HCT116 (cell line): ENCODE measurements at regions not wholly inside any gene's neighbourhood (a gene's known extent, or its start where the extent isn't known, plus 50 kb on each side); places are given as distances from the start of the nearest gene placed in this dataset.

Experiments used
- ATAC-seq: fragments of 200-7000 bp; cut with Tn5 transposase; 2 replicates; pipeline ENCODE4 v1.9.1; 2020; ENCODE audit warnings: mild to moderate bottlenecking, moderate library complexity
- BruUV-seq: library from RNA; stranded (reverse); fragments of 400-500 nt; replicated peaks from 2 replicates; lab custom pipeline; 2021; lab: Mats Ljungman, UMichigan
- CTCF ChIA-PET: fragments of 300-600 bp; sonication (Branson Sonifier 250); formaldehyde crosslinking; loops from one replicate; lab custom pipeline; 2021; ENCODE audit warnings: antibody characterized with exemption; lab: Charles Lee
- POLR2A ChIA-PET: fragments of 300-600, 350-600 bp; sonication (Branson Sonifier 250); formaldehyde crosslinking; loops from one replicate; lab custom pipeline; 2021; ENCODE audit warnings: antibody characterized with exemption; lab: Charles Lee
- RAD21 ChIA-PET, 2 experiments: fragments of 300-600 bp; sonication (Branson Sonifier 250); formaldehyde crosslinking; loops; one replicate each; lab custom pipeline; 2023; ENCODE audit warnings: low total read pairs in 2 of 2; ENCODE audit not compliant: uncharacterized antibody in 2 of 2, unreplicated experiment in 2 of 2, low non-redundant PET in 1 of 2; lab: Charles Lee
- DNase-seq: peaks from one replicate; pipeline ENCODE4 v3.0.0-alpha.2; 2010; ENCODE audit warnings: low read depth, low spot score
- H2AFZ ChIP-seq: fragments of 200-600 bp; shearing (Covaris generic), sonication (generic); 2 replicates; pipeline ENCODE4 v1.6.1; 2017; ENCODE audit warnings: low read depth, mixed run types, mixed read lengths, antibody characterized with exemption, low read length; ENCODE audit not compliant: poor library complexity, severe bottlenecking
- H3K27ac ChIP-seq: 2 replicates; pipeline ENCODE4 v1.5.1; 2012; ENCODE audit warnings: low read depth, low read length
- H3K27me3 ChIP-seq: fragments of 200-600 bp; sonication (generic); 2 replicates; pipeline ENCODE4 v1.6.1; 2016; ENCODE audit warnings: mixed run types, low read length, mixed read lengths; ENCODE audit not compliant: insufficient read depth
- H3K36me3 ChIP-seq, 2 experiments: fragments of 200-500 bp in 1 of 2; fragments of 200-600 bp in 1 of 2; sonication (Bioruptor generic) in 1 of 2; sonication (generic) in 1 of 2; 2 replicates each; pipeline versions ENCODE4 v1.5.1 to v1.6.1; 2014 to 2016; ENCODE audit warnings: low read length in 2 of 2, inconsistent platforms in 1 of 2, mixed read lengths in 1 of 2, mixed run types in 1 of 2; ENCODE audit not compliant: insufficient read depth in 2 of 2, control insufficient read depth in 1 of 2
- H3K4me1 ChIP-seq, 2 experiments: fragments of 200-600 bp in 1 of 2; sonication (generic) in 1 of 2; 2 replicates each; pipeline versions ENCODE4 v1.5.1 to v1.6.1; 2012 to 2017; ENCODE audit warnings: low read length in 2 of 2, inconsistent platforms in 1 of 2, mild to moderate bottlenecking in 1 of 2, mixed read lengths in 1 of 2, mixed run types in 1 of 2, moderate library complexity in 1 of 2; ENCODE audit not compliant: insufficient read depth in 2 of 2, control insufficient read depth in 1 of 2
- H3K4me2 ChIP-seq: fragments of 200-600 bp; sonication (generic); 2 replicates; pipeline ENCODE4 v1.6.1; 2017; ENCODE audit warnings: mixed run types, low read length, mixed read lengths
- H3K4me3 ChIP-seq, 2 experiments: fragments of 200-600 bp in 1 of 2; sonication (generic) in 1 of 2; replicated peaks in 1 of 2; 2 replicates each; pipeline ENCODE4 v1.5.1; 2011 to 2016; ENCODE audit warnings: low read length in 2 of 2, control low read depth in 1 of 2, low read depth in 1 of 2, mild to moderate bottlenecking in 1 of 2, mixed read lengths in 1 of 2, mixed run types in 1 of 2
- H3K79me2 ChIP-seq: fragments of 200-600 bp; sonication (generic); 2 replicates; pipeline ENCODE4 v1.6.1; 2017; ENCODE audit warnings: mild to moderate bottlenecking, mixed run types, low read length, moderate library complexity, mixed read lengths; ENCODE audit not compliant: insufficient read depth
- H3K9ac ChIP-seq: fragments of 200-600 bp; sonication (generic); 2 replicates; pipeline ENCODE4 v1.6.1; 2016; ENCODE audit warnings: low read length, mixed read lengths
- H3K9me2 ChIP-seq: fragments of 200-600 bp; sonication (generic), shearing (Covaris generic); 2 replicates; pipeline ENCODE4 v1.6.1; 2017; ENCODE audit warnings: mixed run types, mild to moderate bottlenecking, moderate library complexity; ENCODE audit not compliant: insufficient read depth
- H3K9me3 ChIP-seq, 2 experiments: fragments of 200-500 bp in 1 of 2; fragments of 200-600 bp in 1 of 2; sonication (Bioruptor generic) in 1 of 2; sonication (generic) in 1 of 2; 2 replicates each; pipeline ENCODE4 v1.6.1; 2014 to 2017; ENCODE audit warnings: low read length in 2 of 2, mixed read lengths in 2 of 2, inconsistent platforms in 1 of 2, low read depth in 1 of 2, mild to moderate bottlenecking in 1 of 2, mixed run types in 1 of 2, moderate library complexity in 1 of 2; ENCODE audit not compliant: control insufficient read depth in 1 of 2, insufficient read depth in 1 of 2
- H4K20me1 ChIP-seq: fragments of 200-600 bp; sonication (generic), shearing (Covaris generic); 2 replicates; pipeline ENCODE4 v1.6.1; 2017; ENCODE audit warnings: mixed run types, mild to moderate bottlenecking, moderate library complexity; ENCODE audit not compliant: insufficient read depth
- CBX3 ChIP-seq: IDR thresholded peaks from 2 replicates; pipeline ENCODE4 v1.6.1; 2012; ENCODE audit warnings: low read depth
- EGR1 ChIP-seq: IDR thresholded peaks from 2 replicates; pipeline ENCODE4 v1.6.1; 2012; ENCODE audit warnings: low read depth
- JUND ChIP-seq: IDR thresholded peaks from 2 replicates; pipeline ENCODE4 v1.6.1; 2012
- POLR2A ChIP-seq: IDR thresholded peaks from 2 replicates; pipeline ENCODE4 v1.7.0; 2011; ENCODE audit warnings: borderline replicate concordance; ENCODE audit not compliant: insufficient read depth, insufficient read length; ENCODE audit errors: extremely low read depth
- POLR2AphosphoS5 ChIP-seq: IDR thresholded peaks from 2 replicates; pipeline ENCODE4 v1.6.1; 2011; ENCODE audit warnings: mild to moderate bottlenecking, low read depth, low read length, moderate library complexity
- RAD21 ChIP-seq: IDR thresholded peaks from 2 replicates; pipeline ENCODE4 v1.6.1; 2012; ENCODE audit warnings: low read depth, mild to moderate bottlenecking
- intact Hi-C: fragments of 100-400 bp; cut with micrococcal nuclease; formaldehyde crosslinking; loops from 2 replicates; pipeline ENCODE4 v1.10.0; 2022
- TF ChIP-seq, protein P1 (sequence below): IDR thresholded peaks from 2 replicates; pipeline ENCODE4 v1.6.1; 2012; ENCODE audit warnings: low read depth
- TF ChIP-seq, protein P2 (sequence below), 3 experiments: fragments of 200-600 bp in 1 of 3; sonication (generic) in 1 of 3; IDR thresholded peaks in 2 of 3; conservative IDR thresholded peaks in 1 of 3; 2 replicates each; pipeline ENCODE4 v1.5.1; 2012 to 2017; ENCODE audit warnings: low read depth in 2 of 3, low read length in 2 of 3, antibody characterized with exemption in 1 of 3, borderline replicate concordance in 1 of 3, control low read depth in 1 of 3, mild to moderate bottlenecking in 1 of 3, mixed read lengths in 1 of 3, mixed run types in 1 of 3, moderate library complexity in 1 of 3; ENCODE audit not compliant: insufficient read depth in 1 of 3
- TF ChIP-seq, protein P3 (sequence below): IDR thresholded peaks from 2 replicates; pipeline ENCODE4 v1.6.1; 2011; ENCODE audit warnings: mild to moderate bottlenecking, low read length, moderate library complexity; ENCODE audit not compliant: insufficient replicate concordance; ENCODE audit errors: extremely low read depth

DNA sequence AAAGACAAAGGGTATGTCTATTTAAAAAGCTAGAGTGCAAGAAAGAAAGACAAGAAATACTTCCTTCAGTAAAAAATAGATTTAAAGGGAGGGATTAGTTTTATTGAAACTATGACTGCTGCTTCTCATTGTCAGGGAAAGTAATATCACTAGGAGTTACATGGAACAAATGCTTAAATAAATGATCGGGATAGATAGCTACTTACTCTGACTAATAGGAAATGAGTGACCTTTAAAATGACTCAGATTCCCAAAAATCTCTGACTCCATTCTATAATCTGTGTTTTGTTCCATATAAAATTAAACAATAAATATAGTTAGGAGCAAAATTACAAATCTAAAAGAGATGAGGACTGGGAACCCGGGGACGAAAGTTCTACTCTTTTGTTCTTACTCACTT lies 669.3 kb downstream of the NR4A2 start:
- RAD21 ChIA-PET: no interaction called here
- no peak overlapping the region for H3K4me2 ChIP-seq
- intact Hi-C loops: no loop called here

More for the DNA sequence above, 669.3 kb downstream of the NR4A2 start:
- Histone ChIP-seq H3K4me1 (no peaks in the 10 kb centered on the region), H2AFZ (no peak overlapping the region), H3K9ac (no peak overlapping the region), H3K36me3 (no peaks in the 10 kb centered on the region), H4K20me1 (no peaks in the 10 kb centered on the region), H3K4me3 (no peak overlapping the region), H3K27ac (no peak overlapping the region), H3K9me2 (no peaks in the 10 kb centered on the region), H3K79me2 (no peaks in the 10 kb centered on the region), H3K27me3 (no peaks in the 10 kb centered on the region), H3K9me3 (no peaks in the 10 kb centered on the region)
- DNase-seq: no peak
- BruUV-seq: no TSS peak
- ChIA-PET CTCF (no interaction called here), POLR2A (no interaction called here)
- ATAC-seq: no peak
- TF ChIP-seq, protein P1, sequence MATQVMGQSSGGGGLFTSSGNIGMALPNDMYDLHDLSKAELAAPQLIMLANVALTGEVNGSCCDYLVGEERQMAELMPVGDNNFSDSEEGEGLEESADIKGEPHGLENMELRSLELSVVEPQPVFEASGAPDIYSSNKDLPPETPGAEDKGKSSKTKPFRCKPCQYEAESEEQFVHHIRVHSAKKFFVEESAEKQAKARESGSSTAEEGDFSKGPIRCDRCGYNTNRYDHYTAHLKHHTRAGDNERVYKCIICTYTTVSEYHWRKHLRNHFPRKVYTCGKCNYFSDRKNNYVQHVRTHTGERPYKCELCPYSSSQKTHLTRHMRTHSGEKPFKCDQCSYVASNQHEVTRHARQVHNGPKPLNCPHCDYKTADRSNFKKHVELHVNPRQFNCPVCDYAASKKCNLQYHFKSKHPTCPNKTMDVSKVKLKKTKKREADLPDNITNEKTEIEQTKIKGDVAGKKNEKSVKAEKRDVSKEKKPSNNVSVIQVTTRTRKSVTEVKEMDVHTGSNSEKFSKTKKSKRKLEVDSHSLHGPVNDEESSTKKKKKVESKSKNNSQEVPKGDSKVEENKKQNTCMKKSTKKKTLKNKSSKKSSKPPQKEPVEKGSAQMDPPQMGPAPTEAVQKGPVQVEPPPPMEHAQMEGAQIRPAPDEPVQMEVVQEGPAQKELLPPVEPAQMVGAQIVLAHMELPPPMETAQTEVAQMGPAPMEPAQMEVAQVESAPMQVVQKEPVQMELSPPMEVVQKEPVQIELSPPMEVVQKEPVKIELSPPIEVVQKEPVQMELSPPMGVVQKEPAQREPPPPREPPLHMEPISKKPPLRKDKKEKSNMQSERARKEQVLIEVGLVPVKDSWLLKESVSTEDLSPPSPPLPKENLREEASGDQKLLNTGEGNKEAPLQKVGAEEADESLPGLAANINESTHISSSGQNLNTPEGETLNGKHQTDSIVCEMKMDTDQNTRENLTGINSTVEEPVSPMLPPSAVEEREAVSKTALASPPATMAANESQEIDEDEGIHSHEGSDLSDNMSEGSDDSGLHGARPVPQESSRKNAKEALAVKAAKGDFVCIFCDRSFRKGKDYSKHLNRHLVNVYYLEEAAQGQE: no peak
- TF ChIP-seq, protein P2, sequence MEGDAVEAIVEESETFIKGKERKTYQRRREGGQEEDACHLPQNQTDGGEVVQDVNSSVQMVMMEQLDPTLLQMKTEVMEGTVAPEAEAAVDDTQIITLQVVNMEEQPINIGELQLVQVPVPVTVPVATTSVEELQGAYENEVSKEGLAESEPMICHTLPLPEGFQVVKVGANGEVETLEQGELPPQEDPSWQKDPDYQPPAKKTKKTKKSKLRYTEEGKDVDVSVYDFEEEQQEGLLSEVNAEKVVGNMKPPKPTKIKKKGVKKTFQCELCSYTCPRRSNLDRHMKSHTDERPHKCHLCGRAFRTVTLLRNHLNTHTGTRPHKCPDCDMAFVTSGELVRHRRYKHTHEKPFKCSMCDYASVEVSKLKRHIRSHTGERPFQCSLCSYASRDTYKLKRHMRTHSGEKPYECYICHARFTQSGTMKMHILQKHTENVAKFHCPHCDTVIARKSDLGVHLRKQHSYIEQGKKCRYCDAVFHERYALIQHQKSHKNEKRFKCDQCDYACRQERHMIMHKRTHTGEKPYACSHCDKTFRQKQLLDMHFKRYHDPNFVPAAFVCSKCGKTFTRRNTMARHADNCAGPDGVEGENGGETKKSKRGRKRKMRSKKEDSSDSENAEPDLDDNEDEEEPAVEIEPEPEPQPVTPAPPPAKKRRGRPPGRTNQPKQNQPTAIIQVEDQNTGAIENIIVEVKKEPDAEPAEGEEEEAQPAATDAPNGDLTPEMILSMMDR (IDR thresholded peaks at IDR 0.05 in 2 of 3, conservative IDR thresholded peaks at IDR 0.05 in 1 of 3; ENCODE audit: borderline replicate concordance in 1 of 3, insufficient read depth in 1 of 3, low read depth in 2 of 3, low read length in 2 of 3): no peak
- TF ChIP-seq RAD21: no peak
- TF ChIP-seq, protein P3, sequence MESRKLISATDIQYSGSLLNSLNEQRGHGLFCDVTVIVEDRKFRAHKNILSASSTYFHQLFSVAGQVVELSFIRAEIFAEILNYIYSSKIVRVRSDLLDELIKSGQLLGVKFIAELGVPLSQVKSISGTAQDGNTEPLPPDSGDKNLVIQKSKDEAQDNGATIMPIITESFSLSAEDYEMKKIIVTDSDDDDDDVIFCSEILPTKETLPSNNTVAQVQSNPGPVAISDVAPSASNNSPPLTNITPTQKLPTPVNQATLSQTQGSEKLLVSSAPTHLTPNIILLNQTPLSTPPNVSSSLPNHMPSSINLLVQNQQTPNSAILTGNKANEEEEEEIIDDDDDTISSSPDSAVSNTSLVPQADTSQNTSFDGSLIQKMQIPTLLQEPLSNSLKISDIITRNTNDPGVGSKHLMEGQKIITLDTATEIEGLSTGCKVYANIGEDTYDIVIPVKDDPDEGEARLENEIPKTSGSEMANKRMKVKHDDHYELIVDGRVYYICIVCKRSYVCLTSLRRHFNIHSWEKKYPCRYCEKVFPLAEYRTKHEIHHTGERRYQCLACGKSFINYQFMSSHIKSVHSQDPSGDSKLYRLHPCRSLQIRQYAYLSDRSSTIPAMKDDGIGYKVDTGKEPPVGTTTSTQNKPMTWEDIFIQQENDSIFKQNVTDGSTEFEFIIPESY: no peak
- no peak for TF ChIP-seq EGR1
- TF ChIP-seq POLR2AphosphoS5: no peak
- TF ChIP-seq POLR2A: no peak
- TF ChIP-seq JUND: no peak
- TF ChIP-seq CBX3: no peak
